Endothelial cell of umbilical vein (primary cell): ENCODE measurements at regions not wholly inside any gene's neighbourhood (a gene's known extent, or its start where the extent isn't known, plus 50 kb on each side); places are given as distances from the start of the nearest gene placed in this dataset.

Source experiments
- BruUV-seq: library from RNA; stranded (reverse); fragments of 400-500 nt; replicated peaks from 2 replicates; lab custom pipeline; 2021; lab: Mats Ljungman, UMichigan
- CTCF ChIA-PET: fragments of 300-600, 350-600 bp; sonication (Branson Sonifier 250); formaldehyde crosslinking; loops from one replicate; lab custom pipeline; 2021; ENCODE audit warnings: antibody characterized with exemption, inconsistent platforms; lab: Charles Lee
- POLR2A ChIA-PET: fragments of 300-600, 350-600 bp; sonication (Branson Sonifier 250); formaldehyde crosslinking; loops from one replicate; lab custom pipeline; 2021; ENCODE audit warnings: antibody characterized with exemption, inconsistent platforms; lab: Charles Lee
- DNase-seq: peaks from one replicate; pipeline ENCODE4 v3.0.0-alpha.2; 2011; ENCODE audit warnings: low read depth, low spot score
- FAIRE-seq: peaks from 2 replicates; lab custom pipeline; 2011; peaks lifted over from hg19 to GRCh38; lab: Jason Lieb, UNC
- H2AFZ ChIP-seq: 2 replicates; pipeline ENCODE4 v1.6.0; 2012; ENCODE audit warnings: low read depth, low read length, control low read depth, inconsistent platforms
- H3K27ac ChIP-seq: 2 replicates; pipeline ENCODE4 v1.5.1; 2011; ENCODE audit warnings: low read depth, mild to moderate bottlenecking, control low read depth, low read length, moderate library complexity; ENCODE audit not compliant: insufficient read depth
- H3K27me3 ChIP-seq, 2 experiments: 2 replicates each; pipeline versions ENCODE4 v1.6.0 to v1.6.1; 2011; ENCODE audit warnings: low read length in 2 of 2, mixed read lengths in 1 of 2; ENCODE audit not compliant: control insufficient read depth in 2 of 2, insufficient read depth in 2 of 2
- H3K36me3 ChIP-seq, 2 experiments: 2 replicates in 1 of 2; 3 replicates in 1 of 2; pipeline ENCODE4 v1.5.1; 2011; ENCODE audit warnings: low read length in 2 of 2, mild to moderate bottlenecking in 1 of 2, moderate library complexity in 1 of 2; ENCODE audit not compliant: control insufficient read depth in 2 of 2, insufficient read depth in 2 of 2; ENCODE audit errors: extremely low read depth in 1 of 2
- H3K4me1 ChIP-seq: 3 replicates; pipeline ENCODE4 v1.5.1; 2011; ENCODE audit warnings: mild to moderate bottlenecking, low read length; ENCODE audit not compliant: control insufficient read depth, insufficient read depth; ENCODE audit errors: extremely low read depth
- H3K4me2 ChIP-seq: 2 replicates; pipeline ENCODE4 v1.6.1; 2011; ENCODE audit warnings: low read length, control low read depth, mixed read lengths; ENCODE audit not compliant: insufficient read depth
- H3K4me3 ChIP-seq, 3 experiments: fragments of 200-600 bp in 1 of 3; sonication (generic), shearing (Covaris generic) in 1 of 3; replicated peaks in 1 of 3; 2 replicates each; pipeline ENCODE4 v1.5.1; 2011 to 2016; ENCODE audit warnings: control low read depth in 3 of 3, low read length in 3 of 3, mild to moderate bottlenecking in 2 of 3, inconsistent platforms in 1 of 3, low read depth in 1 of 3, moderate library complexity in 1 of 3; ENCODE audit not compliant: insufficient read depth in 1 of 3
- H3K79me2 ChIP-seq: 2 replicates; pipeline ENCODE4 v1.6.0; 2012; ENCODE audit warnings: low read length, inconsistent platforms; ENCODE audit not compliant: control insufficient read depth, insufficient read depth
- H3K9ac ChIP-seq: replicated peaks from 2 replicates; pipeline ENCODE3; 2011; ENCODE audit warnings: low read length, control low read depth; ENCODE audit not compliant: insufficient read depth; ENCODE audit errors: extremely low read depth
- H3K9me1 ChIP-seq: replicated peaks from 3 replicates; pipeline ENCODE4 v1.6.0; 2011; ENCODE audit warnings: mild to moderate bottlenecking, low read length; ENCODE audit not compliant: control insufficient read depth, insufficient read depth; ENCODE audit errors: extremely low read depth
- H3K9me3 ChIP-seq: replicated peaks from 2 replicates; pipeline ENCODE4 v1.5.1; 2012; ENCODE audit warnings: low read length, inconsistent platforms; ENCODE audit not compliant: control insufficient read depth, insufficient read depth
- H4K20me1 ChIP-seq: replicated peaks from 2 replicates; pipeline ENCODE3; 2011; ENCODE audit warnings: mild to moderate bottlenecking, low read length; ENCODE audit not compliant: control insufficient read depth, insufficient read depth; ENCODE audit errors: extremely low read depth
- CTCF ChIP-seq, 2 donors: IDR thresholded peaks; 1 replicate in 1 of 2; 2 replicates in 1 of 2; pipeline ENCODE4 v1.5.1; 2011; ENCODE audit warnings: low read length in 2 of 2, mild to moderate bottlenecking in 2 of 2, moderate library complexity in 2 of 2, control low read depth in 1 of 2, inconsistent platforms in 1 of 2, low read depth in 1 of 2; ENCODE audit not compliant: insufficient read depth in 1 of 2; ENCODE audit errors: extremely low read depth in 1 of 2
- EZH2 ChIP-seq: IDR thresholded peaks from 2 replicates; pipeline ENCODE4 v1.6.1; 2012; ENCODE audit warnings: borderline replicate concordance, low read depth, mild to moderate bottlenecking, moderate library complexity, low read length, inconsistent platforms; ENCODE audit not compliant: severe bottlenecking
- FOS ChIP-seq: IDR thresholded peaks from 2 replicates; pipeline ENCODE4 v1.6.1; 2011; ENCODE audit warnings: mild to moderate bottlenecking, low read length, moderate library complexity, borderline replicate concordance; ENCODE audit not compliant: insufficient read depth
- GATA2 ChIP-seq: IDR thresholded peaks from 2 replicates; pipeline ENCODE4 v1.7.0; 2011; ENCODE audit warnings: low read depth, mild to moderate bottlenecking, moderate library complexity, mixed read lengths, low read length; ENCODE audit not compliant: insufficient read length, insufficient read depth
- JUN ChIP-seq: IDR thresholded peaks from 2 replicates; pipeline ENCODE4 v1.6.1; 2011; ENCODE audit warnings: borderline replicate concordance, low read depth; ENCODE audit not compliant: insufficient read length, insufficient read depth
- MAX ChIP-seq: IDR thresholded peaks from 2 replicates; pipeline ENCODE4 v1.6.1; 2011; ENCODE audit not compliant: insufficient read depth, insufficient read length
- MYC ChIP-seq: IDR thresholded peaks from one replicate; pipeline ENCODE4 v1.6.1; 2011; ENCODE audit warnings: mild to moderate bottlenecking, low read depth, low read length
- POLR2A ChIP-seq: IDR thresholded peaks from 2 replicates; pipeline ENCODE4 v1.6.1; 2012; ENCODE audit warnings: low read depth, mild to moderate bottlenecking, control low read depth, low read length
- POLR2AphosphoS5 ChIP-seq: IDR thresholded peaks from 2 replicates; pipeline ENCODE4 v1.6.1; 2012; ENCODE audit warnings: low read depth, mild to moderate bottlenecking, control low read depth, low read length, moderate library complexity; ENCODE audit not compliant: insufficient read depth
- dilution Hi-C: fragments of 300-500 bp; cut with MboI; formaldehyde crosslinking; loops from one replicate; pipeline ENCODE4 v1.15.0; 2019; ENCODE audit warnings: low sequenced_read_pairs; ENCODE audit not compliant: extremely low pct_ligation_motif_present
- intact Hi-C: fragments of 100-400 bp; cut with micrococcal nuclease; formaldehyde crosslinking; loops from one replicate; pipeline ENCODE4 v1.10.0; 2022

- dilution Hi-C loops, result no loop called here
Measured at GRCh38 chr2:144670738-144671137, 150.8 kb upstream of the ZEB2 start.

More at GRCh38 chr2:144670738-144671137, 150.8 kb upstream of the ZEB2 start:
- intact Hi-C loops, result no loop called here
- Histone ChIP-seq H3K9me3 (no peaks in the 10 kb centered on the region), H3K4me1 (no peaks in the 10 kb centered on the region), H3K4me2 (no peak overlapping the region), H3K4me3 (no peak overlapping the region), H3K9me1 (no peaks in the 10 kb centered on the region), H3K27me3 (no peaks in the 10 kb centered on the region), H3K27ac (no peak overlapping the region), H2AFZ (no peak overlapping the region), H3K79me2 (no peaks in the 10 kb centered on the region), H3K9ac (no peak overlapping the region), H4K20me1 (no peaks in the 10 kb centered on the region), H3K36me3 (no peaks in the 10 kb centered on the region)
- ChIA-PET CTCF (no interaction called here), POLR2A (no interaction called here)
- TF ChIP-seq CTCF (IDR thresholded peaks at IDR 0.05; ENCODE audit: extremely low read depth in 1 of 2, insufficient read depth in 1 of 2, low read depth in 1 of 2, low read length in 2 of 2), result no peak
- TF ChIP-seq MYC, result no peak
- no peak for TF ChIP-seq EZH2
- TF ChIP-seq FOS, result no peak
- TF ChIP-seq POLR2A, result no peak
- no peak for TF ChIP-seq MAX
- no peak for TF ChIP-seq POLR2AphosphoS5
- no peak for TF ChIP-seq JUN
- TF ChIP-seq GATA2, result no peak
- no peak for FAIRE-seq
- no peak for DNase-seq
- BruUV-seq, result no TSS peak
